GM18505 (cell line): ENCODE measurements at regions not wholly inside any gene's neighbourhood (a gene's known extent, or its start where the extent isn't known, plus 50 kb on each side); places are given as distances from the start of the nearest gene placed in this dataset.
A peak's percentile ranks its signal among the peaks of the same experiment; 100 is the strongest.

Experiments
- ATAC-seq: cut with Tn5 transposase; IDR thresholded peaks from one replicate; pipeline ENCODE4 v1.9.1; 2021; ENCODE audit not compliant: unreplicated experiment
- POLR2A ChIP-seq: IDR thresholded peaks from 4 replicates; pipeline ENCODE4 v1.6.1; 2011; ENCODE audit warnings: borderline replicate concordance; ENCODE audit not compliant: insufficient read depth, insufficient read length; ENCODE audit errors: extremely low read depth

- TF ChIP-seq POLR2A, result no peak
Observed at GRCh38 chr1:69294171-69294570, 273.6 kb upstream of the LRRC7 start.

GRCh38 chr1:69295265-69295664 is 272.5 kb upstream of the LRRC7 start:
- no peak for TF ChIP-seq POLR2A
- no peak for ATAC-seq

More at GRCh38 chr1:69294171-69294570, 273.6 kb upstream of the LRRC7 start:
- no peak for ATAC-seq

DNA sequence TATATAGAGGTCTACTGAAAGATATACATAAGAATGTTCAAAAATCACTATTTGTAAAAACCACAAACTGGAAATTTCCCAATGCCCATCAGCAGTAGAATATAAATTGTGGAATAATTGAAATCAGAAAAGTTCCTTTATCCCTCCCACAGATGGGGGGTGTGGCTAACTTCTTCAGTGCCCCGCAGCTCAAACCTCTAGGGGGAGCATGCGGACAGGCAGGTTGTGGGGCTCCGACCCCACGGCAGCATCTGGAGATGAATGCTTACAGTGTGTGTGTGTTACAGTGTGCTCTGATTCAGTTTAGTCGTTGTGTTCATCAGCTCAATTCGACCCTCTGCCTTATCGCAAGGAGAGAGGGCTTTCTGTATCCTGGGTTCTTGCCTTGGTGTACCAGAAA is 262.1 kb upstream of the LRRC7 start:
- ATAC-seq, result no peak
- TF ChIP-seq POLR2A, result no peak

DNA sequence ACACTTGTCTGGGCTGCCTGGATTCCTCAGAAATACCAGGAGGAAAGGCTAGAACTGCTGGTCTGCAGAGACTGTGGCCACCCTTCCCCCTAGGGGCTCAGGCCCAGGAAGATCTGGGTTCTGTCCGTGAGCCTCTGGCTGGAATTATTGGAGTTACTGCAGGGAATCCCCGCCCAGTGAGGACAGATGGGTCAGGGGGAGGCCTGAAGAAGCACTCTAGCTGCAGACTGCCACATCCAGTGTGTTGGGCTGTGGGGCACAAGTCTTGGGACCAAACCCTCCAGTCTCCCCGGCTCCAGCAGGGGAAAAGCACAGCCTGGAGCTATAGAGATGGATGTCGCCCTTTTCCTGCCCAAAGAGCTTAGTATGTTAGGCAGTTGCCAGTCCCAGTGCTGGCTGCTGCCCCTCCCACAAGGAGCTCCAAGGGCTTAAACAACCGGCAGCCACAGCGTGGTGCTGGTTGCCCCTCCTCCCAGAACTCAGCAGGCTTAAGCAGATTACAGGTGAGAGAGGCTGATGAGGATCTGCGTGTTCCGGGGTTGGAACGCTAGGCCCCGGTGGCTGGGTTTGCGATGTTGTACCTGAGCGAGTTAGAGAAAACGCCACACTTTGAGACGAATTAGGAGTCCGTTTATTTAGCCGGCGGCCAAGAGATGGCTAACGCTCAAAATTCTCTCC is 255.5 kb upstream of the LRRC7 start:
- no peak for TF ChIP-seq POLR2A
- ATAC-seq, result no peak

GRCh38 chr1:69313118-69313517 is 254.6 kb upstream of the LRRC7 start:
- ATAC-seq, result no peak
- no peak for TF ChIP-seq POLR2A

DNA sequence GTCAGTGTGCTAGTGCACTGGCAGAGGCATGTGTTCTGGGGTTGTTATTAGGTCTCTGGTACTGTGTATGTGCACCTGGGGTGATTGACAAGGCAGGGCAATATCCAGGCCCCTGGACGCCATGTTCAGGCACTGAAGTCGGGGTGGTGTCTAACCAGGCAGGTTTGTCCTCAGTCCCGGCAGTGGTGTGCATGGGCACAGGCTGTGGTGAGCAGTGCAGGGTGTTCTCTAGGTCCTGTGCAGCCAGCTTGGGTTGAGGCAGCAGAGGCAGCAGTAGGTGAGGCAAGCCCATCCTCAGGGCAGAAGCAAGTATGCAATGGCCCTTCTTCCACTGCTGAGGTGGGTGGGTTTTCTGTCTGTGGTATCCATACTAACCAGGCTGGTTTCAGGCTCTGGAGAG is 252.3 kb upstream of the LRRC7 start:
- TF ChIP-seq POLR2A, result no peak
- ATAC-seq, result no peak

- ATAC-seq, result no peak
- TF ChIP-seq POLR2A, result no peak
Observed at GRCh38 chr1:69315823-69316222, 251.9 kb upstream of the LRRC7 start.

DNA sequence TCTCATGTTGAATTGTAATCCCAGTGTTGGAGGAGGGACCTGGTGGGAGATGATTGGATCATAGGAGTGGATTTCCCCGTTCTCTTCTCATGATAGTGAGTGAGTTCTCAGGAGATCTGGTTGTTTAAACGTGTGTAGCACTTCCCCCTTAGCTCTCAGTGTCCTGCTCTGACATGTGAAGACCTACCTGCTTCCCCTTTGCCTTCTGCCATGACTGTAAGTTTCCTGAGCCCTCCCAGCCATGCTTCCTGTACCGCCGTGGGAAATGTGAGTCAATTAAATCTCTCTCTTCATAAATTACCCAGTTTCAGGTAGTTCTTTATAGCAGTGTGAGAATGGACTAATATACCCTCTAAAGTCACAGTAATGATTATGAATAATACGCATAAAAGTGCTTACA is 248.4 kb upstream of the LRRC7 start:
- no peak for ATAC-seq
- no peak for TF ChIP-seq POLR2A

- peak; percentile 80 for ATAC-seq
- TF ChIP-seq POLR2A, result no peak
Observed at GRCh38 chr1:69320757-69321211, 246.9 kb upstream of the LRRC7 start.

DNA sequence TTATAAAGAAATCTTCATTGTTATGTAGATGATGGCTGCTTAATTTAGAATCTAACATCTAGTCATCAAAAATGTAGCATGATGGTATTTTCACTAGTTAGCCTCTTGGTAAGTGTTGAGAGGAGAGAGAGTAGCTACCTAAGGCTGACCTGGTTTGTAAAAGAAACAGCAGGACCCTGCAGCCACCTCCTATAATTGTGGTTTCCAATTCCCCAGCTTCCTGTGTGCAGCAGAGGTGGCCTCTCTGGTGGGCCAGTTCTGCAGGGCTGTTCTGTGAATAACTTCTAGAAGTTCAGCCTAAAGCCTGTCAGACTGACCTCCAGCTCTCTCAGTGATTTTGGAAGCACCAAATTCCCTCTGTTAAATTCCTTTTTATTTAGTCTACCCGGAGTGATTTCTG is 246.4 kb upstream of the LRRC7 start:
- TF ChIP-seq POLR2A, result no peak
- ATAC-seq, result no peak

DNA sequence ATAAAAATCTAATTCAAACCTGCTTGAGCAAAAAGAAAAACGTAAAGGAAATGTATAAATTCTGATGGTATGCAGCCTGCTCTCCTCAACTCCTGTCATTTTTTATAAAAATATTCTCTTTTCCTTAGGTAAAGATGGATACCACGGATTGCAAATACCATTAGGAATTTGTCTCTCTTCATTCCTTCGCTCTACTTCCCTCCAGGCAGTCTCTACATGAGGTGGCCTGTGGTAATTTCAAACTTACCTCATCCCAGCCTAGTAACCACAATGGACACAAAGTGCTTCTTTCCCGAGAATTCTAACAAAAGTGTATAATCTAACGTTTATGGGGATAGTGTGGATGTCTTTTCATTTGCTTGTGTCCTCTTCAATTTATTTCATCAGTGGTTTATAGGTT is 239.5 kb upstream of the LRRC7 start:
- no peak for TF ChIP-seq POLR2A
- ATAC-seq, result no peak

GRCh38 chr1:69363236-69363635 is 204.5 kb upstream of the LRRC7 start:
- no peak for ATAC-seq
- TF ChIP-seq POLR2A, result no peak

- TF ChIP-seq POLR2A, result no peak
- ATAC-seq, result no peak
Observed at GRCh38 chr1:69373520-69373919, 194.2 kb upstream of the LRRC7 start.

- no peak for ATAC-seq
- TF ChIP-seq POLR2A, result no peak
Observed at GRCh38 chr1:69376408-69376807, 191.3 kb upstream of the LRRC7 start.

GRCh38 chr1:69377507-69377906 is 190.2 kb upstream of the LRRC7 start:
- no peak for TF ChIP-seq POLR2A
- no peak for ATAC-seq
